ENCODE measurements at regions not wholly inside any gene's neighbourhood (a gene's known extent, or its start where the extent isn't known, plus 50 kb on each side); places are given as distances from the start of the nearest gene placed in this dataset.

DNA sequence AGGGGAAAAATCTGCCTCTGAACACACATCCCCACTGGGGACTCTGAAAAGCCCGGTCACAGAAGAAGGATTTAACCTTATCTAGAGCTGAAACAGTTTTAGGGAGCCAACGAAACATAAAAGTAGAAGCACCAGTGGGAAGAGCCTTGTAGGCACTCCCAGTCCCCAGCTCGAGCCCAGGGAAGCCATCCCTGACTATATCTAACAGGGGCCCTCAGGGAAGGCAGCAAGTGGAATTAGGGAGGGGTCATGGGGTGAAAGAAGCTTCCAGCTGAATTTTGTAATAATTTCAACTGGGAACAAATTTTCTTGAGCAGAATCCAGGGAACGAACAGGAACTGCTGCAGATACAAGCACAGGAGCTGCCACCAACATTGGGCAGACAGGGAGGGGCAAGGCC lies 127.8 kb downstream of the BMP4 start:
- Histone ChIP-seq H4K5ac (ENCODE audit: insufficient read length, low read depth, low read length) (no peak overlapping the region), H3K23me2 (ENCODE audit: low read depth, low read length) (no peaks in the 10 kb centered on the region), H3K4ac (replicated peaks; ENCODE audit: insufficient read length, low read depth, low read length) (no peak overlapping the region), H2BK15ac (ENCODE audit: low read length) (no peak overlapping the region), H3K18ac (ENCODE audit: extremely low read depth, low read length) (no peak overlapping the region), H3K79me1 (ENCODE audit: low read depth, low read length) (no peaks in the 10 kb centered on the region), H2BK5ac (ENCODE audit: low read depth, low read length) (no peak overlapping the region), H3K9me3 (ENCODE audit: insufficient read depth in 2 of 2, low read depth in 1 of 2, low read length in 1 of 2) (no peaks in the 10 kb centered on the region), H3K4me3 (ENCODE audit: extremely low read depth in 1 of 4, insufficient read depth in 2 of 4, low read depth in 3 of 4, low read length in 4 of 4) (no peak overlapping the region), H3K4me1 (replicated peaks in 1 of 4; ENCODE audit: control insufficient read depth in 3 of 4, insufficient read depth in 4 of 4, low read length in 3 of 4) (no peaks in the 10 kb centered on the region), H2BK20ac (ENCODE audit: low read length) (no peak overlapping the region), H3K79me2 (ENCODE audit: control insufficient read depth in 1 of 2, insufficient read depth in 2 of 2, low read length in 2 of 2) (no peaks in the 10 kb centered on the region), H3K14ac (ENCODE audit: insufficient read length) (no peak overlapping the region), H4K91ac (replicated peaks; ENCODE audit: insufficient read length, low read length) (no peak overlapping the region), H2AFZ (ENCODE audit: low read length) (no peak overlapping the region), H3K56ac (replicated peaks; ENCODE audit: insufficient read length, low read depth, low read length) (no peak overlapping the region), H3K23ac (ENCODE audit: insufficient read length) (no peak overlapping the region), H4K20me1 (replicated peaks in 1 of 2; ENCODE audit: control insufficient read depth in 1 of 2, insufficient read depth in 2 of 2, low read length in 2 of 2) (no peaks in the 10 kb centered on the region), H3K27ac (ENCODE audit: low read depth, low read length) (no peak overlapping the region), H2BK12ac (ENCODE audit: low read depth, low read length) (no peak overlapping the region), H2BK120ac (replicated peaks; ENCODE audit: low read depth, low read length) (no peak overlapping the region), H3K4me2 (ENCODE audit: insufficient read depth in 1 of 2, low read depth in 2 of 2, low read length in 2 of 2) (no peak overlapping the region), H2AK5ac (ENCODE audit: low read depth, low read length) (no peak overlapping the region), H3K27me3 (replicated peaks in 1 of 4; ENCODE audit: control insufficient read depth in 3 of 4, extremely low read depth in 1 of 4, insufficient read depth in 3 of 4, low read length in 3 of 4) (no peaks in the 10 kb centered on the region), H3K9ac (replicated peaks in 1 of 4; ENCODE audit: extremely low read depth in 1 of 4, low read depth in 3 of 4, low read length in 3 of 4) (no peak overlapping the region), H3K36me3 (ENCODE audit: control insufficient read depth in 2 of 4, insufficient read depth in 4 of 4, low read length in 3 of 4) (no peaks in the 10 kb centered on the region), H4K8ac (ENCODE audit: extremely low read depth, insufficient read depth, low read length) (no peak overlapping the region)
- FAIRE-seq: no peak
- ChIA-PET POLR2A (ENCODE audit: partially characterized antibody) (no interaction called here), CTCF (ENCODE audit: partially characterized antibody) (interaction anchor here (0.6 kb wide), 1 partner anchor 378 kb away, joined by 4 read pairs; no protein-coding TSS in a partner anchor)
- TF ChIP-seq BACH1 (IDR thresholded peaks at IDR 0.05; ENCODE audit: low read length): no peak
- TF ChIP-seq, protein P1, sequence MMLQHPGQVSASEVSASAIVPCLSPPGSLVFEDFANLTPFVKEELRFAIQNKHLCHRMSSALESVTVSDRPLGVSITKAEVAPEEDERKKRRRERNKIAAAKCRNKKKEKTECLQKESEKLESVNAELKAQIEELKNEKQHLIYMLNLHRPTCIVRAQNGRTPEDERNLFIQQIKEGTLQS (IDR thresholded peaks at IDR 0.05; ENCODE audit: insufficient read depth, low read depth, low read length): no peak
- TF ChIP-seq TAF1 (IDR thresholded peaks at IDR 0.05; ENCODE audit: low read depth, low read length): no peak
- TF ChIP-seq, protein P2, sequence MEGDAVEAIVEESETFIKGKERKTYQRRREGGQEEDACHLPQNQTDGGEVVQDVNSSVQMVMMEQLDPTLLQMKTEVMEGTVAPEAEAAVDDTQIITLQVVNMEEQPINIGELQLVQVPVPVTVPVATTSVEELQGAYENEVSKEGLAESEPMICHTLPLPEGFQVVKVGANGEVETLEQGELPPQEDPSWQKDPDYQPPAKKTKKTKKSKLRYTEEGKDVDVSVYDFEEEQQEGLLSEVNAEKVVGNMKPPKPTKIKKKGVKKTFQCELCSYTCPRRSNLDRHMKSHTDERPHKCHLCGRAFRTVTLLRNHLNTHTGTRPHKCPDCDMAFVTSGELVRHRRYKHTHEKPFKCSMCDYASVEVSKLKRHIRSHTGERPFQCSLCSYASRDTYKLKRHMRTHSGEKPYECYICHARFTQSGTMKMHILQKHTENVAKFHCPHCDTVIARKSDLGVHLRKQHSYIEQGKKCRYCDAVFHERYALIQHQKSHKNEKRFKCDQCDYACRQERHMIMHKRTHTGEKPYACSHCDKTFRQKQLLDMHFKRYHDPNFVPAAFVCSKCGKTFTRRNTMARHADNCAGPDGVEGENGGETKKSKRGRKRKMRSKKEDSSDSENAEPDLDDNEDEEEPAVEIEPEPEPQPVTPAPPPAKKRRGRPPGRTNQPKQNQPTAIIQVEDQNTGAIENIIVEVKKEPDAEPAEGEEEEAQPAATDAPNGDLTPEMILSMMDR (IDR thresholded peaks at IDR 0.05; ENCODE audit: control extremely low read depth in 1 of 3, insufficient read depth in 1 of 3, low read depth in 1 of 3, low read length in 3 of 3): no peak
- TF ChIP-seq EP300 (IDR thresholded peaks at IDR 0.05; ENCODE audit: borderline replicate concordance in 1 of 2, low read depth in 2 of 2, low read length in 2 of 2): no peak
- TF ChIP-seq CREB1 (IDR thresholded peaks at IDR 0.05): no peak
- no peak for TF ChIP-seq JUN (IDR thresholded peaks at IDR 0.05; ENCODE audit: low read depth, low read length)
- no peak for TF ChIP-seq BCL11A (IDR thresholded peaks at IDR 0.05; ENCODE audit: low read depth in 2 of 2, low read length in 2 of 2)
- TF ChIP-seq CBX5 (IDR thresholded peaks at IDR 0.05; ENCODE audit: low read depth, low read length): no peak
- no peak for DNase-seq (ENCODE audit: low read depth in 1 of 2, low spot score in 2 of 2)
- WGBS, 2 experiments (ENCODE audit: extremely low coverage in 1 of 2, insufficient coverage in 1 of 2, insufficient read length in 1 of 2, insufficient replicate concordance in 2 of 2, low coverage in 1 of 2, low lambda C conversion rate in 2 of 2, missing lambda C conversion rate in 1 of 2): 64% methylated on average over 4 of the region's 4 CpGs; no CpG with 5 or more reads in 1 of the 2 experiments

Data from H1 (cell line).